ENCODE measurements at regions not wholly inside any gene's neighbourhood (a gene's known extent, or its start where the extent isn't known, plus 50 kb on each side); places are given as distances from the start of the nearest gene placed in this dataset.

GRCh38 chr11:71367756-71368155 is 80.4 kb downstream of the DHCR7 start:
- no peak for TF ChIP-seq CTCF (IDR thresholded peaks at IDR 0.05; ENCODE audit: borderline replicate concordance, extremely low read depth, low read length, poor library complexity, severe bottlenecking)
- no peak for TF ChIP-seq EZH2 (IDR thresholded peaks at IDR 0.05; ENCODE audit: borderline replicate concordance, low read depth, low read length, severe bottlenecking)
